ENCODE measurements at regions not wholly inside any gene's neighbourhood (a gene's known extent, or its start where the extent isn't known, plus 50 kb on each side); places are given as distances from the start of the nearest gene placed in this dataset.

- Histone ChIP-seq H3K4me1 (no peaks in the 10 kb centered on the region), H3K27me3 (no peaks in the 10 kb centered on the region), H3K36me3 (no peaks in the 10 kb centered on the region), H3K27ac (no peak overlapping the region), H3K4me3 (no peak overlapping the region), H3K9me3 (no peaks in the 10 kb centered on the region)
- TF ChIP-seq EP300 (IDR thresholded peaks at IDR 0.05) (no peak), POLR2A (IDR thresholded peaks at IDR 0.05) (no peak)
- TF ChIP-seq, protein P1, sequence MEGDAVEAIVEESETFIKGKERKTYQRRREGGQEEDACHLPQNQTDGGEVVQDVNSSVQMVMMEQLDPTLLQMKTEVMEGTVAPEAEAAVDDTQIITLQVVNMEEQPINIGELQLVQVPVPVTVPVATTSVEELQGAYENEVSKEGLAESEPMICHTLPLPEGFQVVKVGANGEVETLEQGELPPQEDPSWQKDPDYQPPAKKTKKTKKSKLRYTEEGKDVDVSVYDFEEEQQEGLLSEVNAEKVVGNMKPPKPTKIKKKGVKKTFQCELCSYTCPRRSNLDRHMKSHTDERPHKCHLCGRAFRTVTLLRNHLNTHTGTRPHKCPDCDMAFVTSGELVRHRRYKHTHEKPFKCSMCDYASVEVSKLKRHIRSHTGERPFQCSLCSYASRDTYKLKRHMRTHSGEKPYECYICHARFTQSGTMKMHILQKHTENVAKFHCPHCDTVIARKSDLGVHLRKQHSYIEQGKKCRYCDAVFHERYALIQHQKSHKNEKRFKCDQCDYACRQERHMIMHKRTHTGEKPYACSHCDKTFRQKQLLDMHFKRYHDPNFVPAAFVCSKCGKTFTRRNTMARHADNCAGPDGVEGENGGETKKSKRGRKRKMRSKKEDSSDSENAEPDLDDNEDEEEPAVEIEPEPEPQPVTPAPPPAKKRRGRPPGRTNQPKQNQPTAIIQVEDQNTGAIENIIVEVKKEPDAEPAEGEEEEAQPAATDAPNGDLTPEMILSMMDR (IDR thresholded peaks at IDR 0.05) = no peak
- 68 to 97% methylated on average over 2 of the region's 2 CpGs for WGBS, 2 donors
- DNase-seq (ENCODE audit: low spot score in 2 of 2) = no peak
These were observed 156.3 kb upstream of the SKOR2 start for GRCh38 chr18:47407736-47408135.

DNA sequence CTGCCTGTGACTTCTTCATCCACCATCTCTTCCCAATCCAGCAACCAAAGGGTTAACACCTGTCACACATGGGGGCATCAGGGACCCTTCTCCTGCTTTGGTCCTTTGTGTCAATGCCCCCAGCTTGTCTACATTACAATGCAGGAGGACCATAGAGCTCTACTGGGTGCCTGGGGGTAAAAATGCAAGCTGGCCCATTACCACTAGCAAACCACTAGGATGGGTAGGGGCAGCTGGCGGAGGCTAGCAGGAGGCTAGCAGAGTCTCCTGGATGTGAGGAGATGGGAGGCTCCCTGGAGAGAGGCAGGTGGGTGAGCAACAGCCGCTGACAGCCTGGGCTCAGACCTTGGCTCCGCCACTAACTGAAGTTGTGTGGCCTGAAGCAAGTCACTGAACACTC is 153.4 kb upstream of the SKOR2 start:
- 78 to 83% methylated on average over 2 to 3 of the region's 3 CpGs for WGBS, 2 donors
- Histone ChIP-seq H3K4me3 (no peak overlapping the region), H3K9me3 (no peaks in the 10 kb centered on the region), H3K27ac (no peak overlapping the region), H3K36me3 (no peaks in the 10 kb centered on the region), H3K4me1 (no peaks in the 10 kb centered on the region), H3K27me3 (no peaks in the 10 kb centered on the region)
- TF ChIP-seq POLR2A (IDR thresholded peaks at IDR 0.05) = no peak
- TF ChIP-seq, protein P1 (IDR thresholded peaks at IDR 0.05) = no peak
- no peak for TF ChIP-seq EP300 (IDR thresholded peaks at IDR 0.05)
- DNase-seq (ENCODE audit: low spot score in 2 of 2) = no peak

- 65 to 72% methylated on average over 3 of the region's 3 CpGs for WGBS, 2 donors
- Histone ChIP-seq H3K27ac (no peak overlapping the region), H3K9me3 (no peaks in the 10 kb centered on the region), H3K4me3 (no peak overlapping the region), H3K4me1 (no peaks in the 10 kb centered on the region), H3K27me3 (no peaks in the 10 kb centered on the region), H3K36me3 (no peaks in the 10 kb centered on the region)
- DNase-seq (ENCODE audit: low spot score in 2 of 2) = no peak
- no peak for TF ChIP-seq EP300 (IDR thresholded peaks at IDR 0.05)
- TF ChIP-seq, protein P1 (IDR thresholded peaks at IDR 0.05) = no peak
These were observed 152.5 kb upstream of the SKOR2 start for GRCh38 chr18:47403949-47404348.

DNA sequence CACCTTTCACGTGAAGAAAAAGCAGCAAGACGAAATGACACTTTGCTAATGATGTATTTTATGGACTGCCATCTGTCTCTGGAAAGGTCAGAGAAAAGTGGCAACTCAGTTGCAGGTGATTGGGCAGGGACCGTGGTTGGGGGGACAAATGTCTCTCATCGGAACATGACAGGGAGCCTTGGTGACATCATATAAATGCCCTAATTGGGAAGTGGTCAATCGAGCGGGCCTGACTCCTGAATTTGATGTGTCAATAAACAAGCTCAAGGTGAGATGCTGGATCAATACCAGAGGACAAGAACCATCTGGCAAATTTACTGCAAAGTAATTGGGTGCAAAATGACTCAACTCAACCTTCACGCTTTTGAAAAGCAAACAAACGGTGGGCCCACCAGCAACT is 151.9 kb upstream of the SKOR2 start:
- H3K9me3 ChIP-seq = no peaks in the 10 kb centered on the region
- no peaks in the 10 kb centered on the region for H3K27me3 ChIP-seq
- no peak for DNase-seq (ENCODE audit: low spot score in 2 of 2)
- H3K36me3 ChIP-seq = no peaks in the 10 kb centered on the region
- H3K4me3 ChIP-seq = no peak overlapping the region
- WGBS, 2 donors = 57 to 58% methylated on average over 8 of the region's 8 CpGs
- H3K27ac ChIP-seq = no peak overlapping the region
- no peaks in the 10 kb centered on the region for H3K4me1 ChIP-seq
- TF ChIP-seq POLR2A (IDR thresholded peaks at IDR 0.05) (no peak), EP300 (IDR thresholded peaks at IDR 0.05) (no peak)
- TF ChIP-seq, protein P1 (IDR thresholded peaks at IDR 0.05) = no peak

GRCh38 chr18:47399475-47399874 is 148.0 kb upstream of the SKOR2 start:
- WGBS, 2 donors = 71 to 85% methylated on average over 1 of the region's 1 CpG
- no peak for DNase-seq (ENCODE audit: low spot score in 2 of 2)
- Histone ChIP-seq H3K9me3 (peaks cover 0 to 13% (median 0%) of the 10 kb centered on the region in 4 donors), H3K4me1 (no peaks in the 10 kb centered on the region), H3K27me3 (no peaks in the 10 kb centered on the region), H3K27ac (no peak overlapping the region), H3K4me3 (no peak overlapping the region), H3K36me3 (no peaks in the 10 kb centered on the region)
- no peak for TF ChIP-seq POLR2A (IDR thresholded peaks at IDR 0.05)
- TF ChIP-seq, protein P1 (IDR thresholded peaks at IDR 0.05) = no peak
- TF ChIP-seq EP300 (IDR thresholded peaks at IDR 0.05) = no peak

Data from tibial nerve (tissue), 4 donors.